Suprapubic skin (tissue), 4 donors: ENCODE measurements at regions not wholly inside any gene's neighbourhood (a gene's known extent, or its start where the extent isn't known, plus 50 kb on each side); places are given as distances from the start of the nearest gene placed in this dataset.
A peak's percentile ranks its signal among the peaks of the same experiment; 100 is the strongest.

Source experiments
- EP300 ChIP-seq: sonication (generic); formaldehyde crosslinking; IDR thresholded peaks from one replicate; pipeline ENCODE4 v1.6.1; 2017; ENCODE audit warnings: antibody characterized with exemption
- POLR2A ChIP-seq, 2 donors: fragments of 450-650 bp; IDR thresholded peaks; one replicate each; pipeline ENCODE4 v1.6.1; 2017; ENCODE audit warnings: antibody characterized with exemption in 2 of 2, mild to moderate bottlenecking in 2 of 2, moderate library complexity in 2 of 2
- POLR2AphosphoS5 ChIP-seq, 3 donors: sonication (generic); formaldehyde crosslinking; IDR thresholded peaks; one replicate each; pipeline ENCODE4 v1.6.1; 2017; ENCODE audit warnings: antibody characterized with exemption in 3 of 3
- TF ChIP-seq, protein P1 (sequence below), 2 donors: fragments of 200-600 bp in 1 of 2; fragments of 450-650 bp in 1 of 2; sonication (generic) in 1 of 2; IDR thresholded peaks; one replicate each; pipeline ENCODE4 v1.5.1; 2016 to 2019; ENCODE audit warnings: antibody characterized with exemption in 2 of 2, mild to moderate bottlenecking in 1 of 2, moderate library complexity in 1 of 2

DNA sequence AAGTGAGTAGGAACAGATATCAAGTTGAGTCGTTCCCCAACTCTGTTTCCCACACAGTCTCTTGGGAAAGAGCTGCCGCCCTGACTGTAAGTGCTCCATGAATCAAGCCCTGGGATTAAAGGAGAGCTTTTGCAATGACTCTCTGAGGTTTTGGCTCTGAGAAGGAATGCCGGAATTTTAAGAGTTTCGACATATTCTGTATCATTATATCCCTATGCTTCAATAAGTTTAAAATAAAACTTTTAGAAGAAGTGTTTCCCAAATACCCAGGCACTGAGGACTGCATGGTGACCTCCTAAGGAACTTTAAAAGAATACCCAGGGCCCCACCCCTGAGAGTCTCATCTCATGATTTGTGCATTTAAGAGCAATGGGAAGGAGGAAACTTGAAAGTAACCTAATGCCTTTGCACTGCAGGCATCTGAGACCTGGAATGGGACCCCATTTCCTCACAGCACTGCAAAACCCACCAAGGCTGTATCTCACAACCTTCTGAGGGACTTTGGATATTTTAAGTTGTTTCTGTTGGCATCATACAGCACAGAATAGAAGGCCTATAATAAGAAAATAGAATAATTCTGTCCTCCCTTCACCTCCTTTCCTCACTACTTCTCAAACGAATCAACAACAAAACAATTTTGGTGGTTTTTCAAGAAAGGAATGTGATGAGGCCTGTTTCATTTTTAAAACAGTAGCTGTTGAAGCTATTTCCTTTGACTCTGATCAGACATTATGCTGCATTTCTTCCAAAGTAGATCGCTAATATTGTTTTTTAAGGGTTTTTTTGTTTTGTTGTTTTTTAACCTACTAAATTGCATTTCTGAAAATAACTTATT is 121.2 kb downstream of the GASK1B start:
- TF ChIP-seq, protein P1, sequence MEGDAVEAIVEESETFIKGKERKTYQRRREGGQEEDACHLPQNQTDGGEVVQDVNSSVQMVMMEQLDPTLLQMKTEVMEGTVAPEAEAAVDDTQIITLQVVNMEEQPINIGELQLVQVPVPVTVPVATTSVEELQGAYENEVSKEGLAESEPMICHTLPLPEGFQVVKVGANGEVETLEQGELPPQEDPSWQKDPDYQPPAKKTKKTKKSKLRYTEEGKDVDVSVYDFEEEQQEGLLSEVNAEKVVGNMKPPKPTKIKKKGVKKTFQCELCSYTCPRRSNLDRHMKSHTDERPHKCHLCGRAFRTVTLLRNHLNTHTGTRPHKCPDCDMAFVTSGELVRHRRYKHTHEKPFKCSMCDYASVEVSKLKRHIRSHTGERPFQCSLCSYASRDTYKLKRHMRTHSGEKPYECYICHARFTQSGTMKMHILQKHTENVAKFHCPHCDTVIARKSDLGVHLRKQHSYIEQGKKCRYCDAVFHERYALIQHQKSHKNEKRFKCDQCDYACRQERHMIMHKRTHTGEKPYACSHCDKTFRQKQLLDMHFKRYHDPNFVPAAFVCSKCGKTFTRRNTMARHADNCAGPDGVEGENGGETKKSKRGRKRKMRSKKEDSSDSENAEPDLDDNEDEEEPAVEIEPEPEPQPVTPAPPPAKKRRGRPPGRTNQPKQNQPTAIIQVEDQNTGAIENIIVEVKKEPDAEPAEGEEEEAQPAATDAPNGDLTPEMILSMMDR (IDR thresholded peaks at IDR 0.05), result no peak
- TF ChIP-seq POLR2A (IDR thresholded peaks at IDR 0.05) (no peak), POLR2AphosphoS5 (IDR thresholded peaks at IDR 0.05) (peak in 1 of 3 donors; percentile 37), EP300 (no peak)
